IMR-90 (cell line): ENCODE measurements at regions not wholly inside any gene's neighbourhood (a gene's known extent, or its start where the extent isn't known, plus 50 kb on each side); places are given as distances from the start of the nearest gene placed in this dataset.

ENCODE experiments used
- BHLHE40 ChIP-seq: fragments of 150-350 bp; IDR thresholded peaks from 2 replicates; pipeline ENCODE4 v1.6.1; 2016; ENCODE audit warnings: mild to moderate bottlenecking, low read depth, low read length
- CEBPB ChIP-seq: IDR thresholded peaks from 2 replicates; pipeline ENCODE4 v1.6.1; 2012; ENCODE audit warnings: low read depth, low read length, improper control_type of control experiment
- CHD1 ChIP-seq: IDR thresholded peaks from 2 replicates; pipeline ENCODE4 v1.6.1; 2012; ENCODE audit warnings: low read depth, low read length, improper control_type of control experiment
- POLR2A ChIP-seq: IDR thresholded peaks from 2 replicates; pipeline ENCODE4 v1.6.1; 2012; ENCODE audit warnings: mild to moderate bottlenecking, low read depth, low read length
- RCOR1 ChIP-seq: IDR thresholded peaks from 2 replicates; pipeline ENCODE4 v1.6.1; 2012; ENCODE audit warnings: mild to moderate bottlenecking, low read length, improper control_type of control experiment; ENCODE audit not compliant: insufficient replicate concordance
- RFX5 ChIP-seq: IDR thresholded peaks from 2 replicates; pipeline ENCODE4 v1.8.0; 2012; ENCODE audit warnings: low read depth, mild to moderate bottlenecking, low read length, moderate library complexity
- TF ChIP-seq, protein P1 (sequence below): conservative IDR thresholded peaks from 2 replicates; pipeline ENCODE4 v1.5.1; 2012; ENCODE audit warnings: mild to moderate bottlenecking, low read depth, low read length, improper control_type of control experiment
- TF ChIP-seq, protein P2 (sequence below): fragments of 150-350 bp; IDR thresholded peaks from 2 replicates; pipeline ENCODE4 v1.6.1; 2017; ENCODE audit warnings: mild to moderate bottlenecking, antibody characterized with exemption, low read length, low read depth
- TF ChIP-seq, protein P3 (sequence below): fragments of 150-350 bp; IDR thresholded peaks from 2 replicates; pipeline ENCODE4 v1.6.1; 2016; ENCODE audit warnings: low read depth, mild to moderate bottlenecking, low read length, moderate library complexity, borderline replicate concordance

DNA sequence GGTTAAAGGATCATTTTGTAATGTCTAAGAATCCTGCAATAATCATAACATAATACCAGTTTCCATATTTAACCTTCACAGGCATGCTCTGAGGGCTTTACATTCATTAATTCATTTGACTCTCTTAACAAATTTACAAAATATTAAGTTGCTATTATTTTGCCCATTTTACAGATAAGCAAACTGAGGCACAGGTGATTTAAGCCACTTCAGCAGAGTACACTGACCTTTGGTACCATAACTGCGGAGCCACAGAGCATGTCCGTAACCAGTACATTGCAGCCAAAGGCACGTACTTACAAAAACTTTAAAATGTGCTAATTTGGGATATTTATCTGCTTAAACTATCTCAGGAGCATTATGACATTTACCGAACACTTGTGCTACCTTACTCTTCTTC is 169.4 kb upstream of the MYO16 start:
- TF ChIP-seq, protein P1, sequence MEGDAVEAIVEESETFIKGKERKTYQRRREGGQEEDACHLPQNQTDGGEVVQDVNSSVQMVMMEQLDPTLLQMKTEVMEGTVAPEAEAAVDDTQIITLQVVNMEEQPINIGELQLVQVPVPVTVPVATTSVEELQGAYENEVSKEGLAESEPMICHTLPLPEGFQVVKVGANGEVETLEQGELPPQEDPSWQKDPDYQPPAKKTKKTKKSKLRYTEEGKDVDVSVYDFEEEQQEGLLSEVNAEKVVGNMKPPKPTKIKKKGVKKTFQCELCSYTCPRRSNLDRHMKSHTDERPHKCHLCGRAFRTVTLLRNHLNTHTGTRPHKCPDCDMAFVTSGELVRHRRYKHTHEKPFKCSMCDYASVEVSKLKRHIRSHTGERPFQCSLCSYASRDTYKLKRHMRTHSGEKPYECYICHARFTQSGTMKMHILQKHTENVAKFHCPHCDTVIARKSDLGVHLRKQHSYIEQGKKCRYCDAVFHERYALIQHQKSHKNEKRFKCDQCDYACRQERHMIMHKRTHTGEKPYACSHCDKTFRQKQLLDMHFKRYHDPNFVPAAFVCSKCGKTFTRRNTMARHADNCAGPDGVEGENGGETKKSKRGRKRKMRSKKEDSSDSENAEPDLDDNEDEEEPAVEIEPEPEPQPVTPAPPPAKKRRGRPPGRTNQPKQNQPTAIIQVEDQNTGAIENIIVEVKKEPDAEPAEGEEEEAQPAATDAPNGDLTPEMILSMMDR = no peak
- no peak for TF ChIP-seq CEBPB
- TF ChIP-seq RCOR1 = no peak
- TF ChIP-seq, protein P2, sequence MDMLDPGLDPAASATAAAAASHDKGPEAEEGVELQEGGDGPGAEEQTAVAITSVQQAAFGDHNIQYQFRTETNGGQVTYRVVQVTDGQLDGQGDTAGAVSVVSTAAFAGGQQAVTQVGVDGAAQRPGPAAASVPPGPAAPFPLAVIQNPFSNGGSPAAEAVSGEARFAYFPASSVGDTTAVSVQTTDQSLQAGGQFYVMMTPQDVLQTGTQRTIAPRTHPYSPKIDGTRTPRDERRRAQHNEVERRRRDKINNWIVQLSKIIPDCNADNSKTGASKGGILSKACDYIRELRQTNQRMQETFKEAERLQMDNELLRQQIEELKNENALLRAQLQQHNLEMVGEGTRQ = no peak
- TF ChIP-seq POLR2A = no peak
- no peak for TF ChIP-seq BHLHE40
- TF ChIP-seq CHD1 = no peak
- TF ChIP-seq, protein P3, sequence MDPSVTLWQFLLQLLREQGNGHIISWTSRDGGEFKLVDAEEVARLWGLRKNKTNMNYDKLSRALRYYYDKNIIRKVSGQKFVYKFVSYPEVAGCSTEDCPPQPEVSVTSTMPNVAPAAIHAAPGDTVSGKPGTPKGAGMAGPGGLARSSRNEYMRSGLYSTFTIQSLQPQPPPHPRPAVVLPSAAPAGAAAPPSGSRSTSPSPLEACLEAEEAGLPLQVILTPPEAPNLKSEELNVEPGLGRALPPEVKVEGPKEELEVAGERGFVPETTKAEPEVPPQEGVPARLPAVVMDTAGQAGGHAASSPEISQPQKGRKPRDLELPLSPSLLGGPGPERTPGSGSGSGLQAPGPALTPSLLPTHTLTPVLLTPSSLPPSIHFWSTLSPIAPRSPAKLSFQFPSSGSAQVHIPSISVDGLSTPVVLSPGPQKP = no peak
- TF ChIP-seq RFX5 = no peak
